Astrocyte of the hippocampus (primary cell): ENCODE measurements at regions not wholly inside any gene's neighbourhood (a gene's known extent, or its start where the extent isn't known, plus 50 kb on each side); places are given as distances from the start of the nearest gene placed in this dataset.

Experiments used
- DNase-seq: peaks from one replicate; pipeline ENCODE4 v3.0.0; 2011; ENCODE audit warnings: low read depth, low spot score

- peak; percentile 60 for DNase-seq
These were observed 260.5 kb downstream of the CCDC85A start for GRCh38 chr2:56444339-56444738.

- no peak for DNase-seq
These were observed 264.7 kb downstream of the CCDC85A start for GRCh38 chr2:56448403-56449001.

- peak; percentile 5 for DNase-seq
These were observed 265.2 kb downstream of the CCDC85A start for GRCh38 chr2:56449002-56449431.

GRCh38 chr2:56449449-56449860 is 265.7 kb downstream of the CCDC85A start:
- no peak for DNase-seq

- DNase-seq: no peak
These were observed 266.3 kb downstream of the CCDC85A start for GRCh38 chr2:56450047-56450446.

GRCh38 chr2:56450772-56451171 is 267.0 kb downstream of the CCDC85A start:
- no peak for DNase-seq

- DNase-seq: no peak
These were observed 271.9 kb downstream of the CCDC85A start for GRCh38 chr2:56455642-56456041.

GRCh38 chr2:56456791-56457190 is 273.0 kb downstream of the CCDC85A start:
- DNase-seq: no peak

GRCh38 chr2:56460508-56460907 is 276.7 kb downstream of the CCDC85A start:
- DNase-seq: no peak

- no peak for DNase-seq
These were observed 280.3 kb downstream of the CCDC85A start for GRCh38 chr2:56464066-56464465.

- DNase-seq: no peak
These were observed 280.8 kb downstream of the CCDC85A start for GRCh38 chr2:56464613-56465012.

GRCh38 chr2:56465491-56465890 is 281.7 kb downstream of the CCDC85A start:
- peak; percentile 19 for DNase-seq

GRCh38 chr2:56473524-56473923 is 289.7 kb downstream of the CCDC85A start:
- DNase-seq: no peak

GRCh38 chr2:56474412-56475158 is 290.8 kb downstream of the CCDC85A start:
- DNase-seq: peak; percentile 29

- peak; percentile 5 for DNase-seq
These were observed 291.4 kb downstream of the CCDC85A start for GRCh38 chr2:56475191-56475590.

GRCh38 chr2:56476509-56477071 is 292.8 kb downstream of the CCDC85A start:
- no peak for DNase-seq

GRCh38 chr2:56478027-56478426 is 294.2 kb downstream of the CCDC85A start:
- no peak for DNase-seq

- DNase-seq: peak; percentile 86
These were observed 299.3 kb downstream of the CCDC85A start for GRCh38 chr2:56483081-56483480.

GRCh38 chr2:56484906-56485305 is 301.1 kb downstream of the CCDC85A start:
- DNase-seq: no peak

GRCh38 chr2:56500317-56500716 is 316.5 kb downstream of the CCDC85A start:
- no peak for DNase-seq

- no peak for DNase-seq
These were observed 318.8 kb downstream of the CCDC85A start for GRCh38 chr2:56502616-56503015.

- DNase-seq: no peak
These were observed 322.1 kb downstream of the CCDC85A start for GRCh38 chr2:56505885-56506284.

GRCh38 chr2:56508662-56509061 is 324.9 kb downstream of the CCDC85A start:
- no peak for DNase-seq
